ENCODE measurements at regions not wholly inside any gene's neighbourhood (a gene's known extent, or its start where the extent isn't known, plus 50 kb on each side); places are given as distances from the start of the nearest gene placed in this dataset.

DNA sequence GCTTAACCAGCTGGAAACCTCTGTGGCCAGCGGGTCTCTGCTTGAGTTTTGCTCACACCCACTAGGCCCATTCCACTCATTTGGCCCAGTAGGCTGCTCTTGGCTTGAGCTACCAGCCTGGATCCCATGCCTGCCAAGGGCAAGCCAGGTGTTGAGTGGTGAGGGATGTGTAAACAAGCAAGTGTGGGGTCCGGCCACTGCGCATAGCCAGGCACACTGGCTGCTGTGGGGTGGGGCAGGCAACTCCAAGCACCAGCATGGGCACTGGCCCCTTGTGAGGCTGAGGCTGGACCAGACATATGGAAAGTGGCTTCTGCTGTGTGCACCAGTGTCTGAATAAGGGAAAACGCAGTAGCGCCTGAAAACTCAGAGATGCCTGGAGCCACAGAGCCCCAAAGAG lies 732.7 kb downstream of the NR4A2 start:
- FAIRE-seq (no peak), DNase-seq (ENCODE audit: low read depth) (no peak)
- Mint-ChIP-seq H3K4me3 (ENCODE audit: unreplicated experiment) (no peak overlapping the region), H3K4me1 (ENCODE audit: low read depth, unreplicated experiment) (no peaks in the 10 kb centered on the region), H3K27ac (ENCODE audit: unreplicated experiment) (no peak overlapping the region), H3K36me3 (ENCODE audit: low read depth, unreplicated experiment) (no peaks in the 10 kb centered on the region), H3K27me3 (ENCODE audit: low read depth, unreplicated experiment) (no peaks in the 10 kb centered on the region), H3K9me3 (ENCODE audit: unreplicated experiment) (no peaks in the 10 kb centered on the region)
- Histone ChIP-seq H3K4me1 (ENCODE audit: insufficient read depth, low read length) (no peaks in the 10 kb centered on the region), H4K20me1 (ENCODE audit: insufficient read depth, low read length) (no peaks in the 10 kb centered on the region), H3K9ac (ENCODE audit: low read length) (no peak overlapping the region), H3K27me3 (ENCODE audit: insufficient read depth, low read length) (no peaks in the 10 kb centered on the region), H3K36me3 (ENCODE audit: insufficient read depth, low read length) (no peaks in the 10 kb centered on the region), H2AFZ (ENCODE audit: low read depth, low read length) (no peak overlapping the region), H3K4me3 (ENCODE audit: insufficient read depth, low read depth, low read length) (no peak overlapping the region), H3K9me3 (ENCODE audit: insufficient read depth, low read depth, low read length) (no peaks in the 10 kb centered on the region), H3K4me2 (ENCODE audit: low read length) (no peak overlapping the region), H3K79me2 (ENCODE audit: insufficient read depth, low read length) (no peaks in the 10 kb centered on the region), H3K27ac (ENCODE audit: low read depth, low read length) (no peak overlapping the region)
- TF ChIP-seq, protein P1, sequence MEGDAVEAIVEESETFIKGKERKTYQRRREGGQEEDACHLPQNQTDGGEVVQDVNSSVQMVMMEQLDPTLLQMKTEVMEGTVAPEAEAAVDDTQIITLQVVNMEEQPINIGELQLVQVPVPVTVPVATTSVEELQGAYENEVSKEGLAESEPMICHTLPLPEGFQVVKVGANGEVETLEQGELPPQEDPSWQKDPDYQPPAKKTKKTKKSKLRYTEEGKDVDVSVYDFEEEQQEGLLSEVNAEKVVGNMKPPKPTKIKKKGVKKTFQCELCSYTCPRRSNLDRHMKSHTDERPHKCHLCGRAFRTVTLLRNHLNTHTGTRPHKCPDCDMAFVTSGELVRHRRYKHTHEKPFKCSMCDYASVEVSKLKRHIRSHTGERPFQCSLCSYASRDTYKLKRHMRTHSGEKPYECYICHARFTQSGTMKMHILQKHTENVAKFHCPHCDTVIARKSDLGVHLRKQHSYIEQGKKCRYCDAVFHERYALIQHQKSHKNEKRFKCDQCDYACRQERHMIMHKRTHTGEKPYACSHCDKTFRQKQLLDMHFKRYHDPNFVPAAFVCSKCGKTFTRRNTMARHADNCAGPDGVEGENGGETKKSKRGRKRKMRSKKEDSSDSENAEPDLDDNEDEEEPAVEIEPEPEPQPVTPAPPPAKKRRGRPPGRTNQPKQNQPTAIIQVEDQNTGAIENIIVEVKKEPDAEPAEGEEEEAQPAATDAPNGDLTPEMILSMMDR (IDR thresholded peaks at IDR 0.05; ENCODE audit: insufficient read depth, low read depth, low read length): no peak
- TF ChIP-seq EZH2 (IDR thresholded peaks at IDR 0.05; ENCODE audit: insufficient read depth, low read length): no peak

DNA sequence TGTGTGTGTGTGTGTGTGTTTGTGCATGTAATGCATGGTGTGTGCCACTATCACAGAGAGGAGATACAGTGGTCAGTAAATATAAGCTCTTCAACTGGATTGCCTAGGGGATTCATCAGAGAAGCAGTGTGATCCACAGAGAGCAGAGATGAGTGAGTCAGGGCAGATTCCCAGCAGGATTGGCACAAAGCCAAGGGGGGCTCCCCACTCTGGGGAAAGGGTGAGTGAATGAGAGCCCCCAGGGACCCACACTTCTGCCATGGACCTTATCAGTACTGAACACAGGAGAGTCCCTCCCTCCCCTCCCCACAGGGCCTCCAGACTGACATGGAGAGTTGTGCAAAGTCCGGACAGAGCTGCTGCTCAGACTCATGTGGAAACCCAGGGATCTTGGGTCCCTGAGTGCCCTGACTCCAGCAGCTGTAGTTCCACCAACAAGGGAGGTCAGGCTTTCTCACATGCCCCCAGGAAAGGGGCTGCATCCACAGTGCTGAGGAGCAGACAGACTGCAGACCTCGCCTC lies 748.8 kb downstream of the NR4A2 start:
- Histone ChIP-seq H3K9ac (ENCODE audit: low read length) (no peak overlapping the region), H3K4me3 (ENCODE audit: insufficient read depth, low read depth, low read length) (no peak overlapping the region), H4K20me1 (ENCODE audit: insufficient read depth, low read length) (no peaks in the 10 kb centered on the region), H3K27ac (ENCODE audit: low read depth, low read length) (no peak overlapping the region), H2AFZ (ENCODE audit: low read depth, low read length) (no peak overlapping the region), H3K4me1 (ENCODE audit: insufficient read depth, low read length) (no peaks in the 10 kb centered on the region), H3K79me2 (ENCODE audit: insufficient read depth, low read length) (no peaks in the 10 kb centered on the region), H3K9me3 (ENCODE audit: insufficient read depth, low read depth, low read length) (peaks cover 3% of the 10 kb centered on the region), H3K27me3 (ENCODE audit: insufficient read depth, low read length) (no peaks in the 10 kb centered on the region), H3K4me2 (ENCODE audit: low read length) (no peak overlapping the region), H3K36me3 (ENCODE audit: insufficient read depth, low read length) (no peaks in the 10 kb centered on the region)
- DNase-seq (ENCODE audit: low read depth): no peak
- FAIRE-seq: no peak
- TF ChIP-seq EZH2 (IDR thresholded peaks at IDR 0.05; ENCODE audit: insufficient read depth, low read length): no peak
- TF ChIP-seq, protein P1 (IDR thresholded peaks at IDR 0.05; ENCODE audit: insufficient read depth, low read depth, low read length): no peak
- H3K36me3 Mint-ChIP-seq (ENCODE audit: low read depth, unreplicated experiment): no peaks in the 10 kb centered on the region
- no peaks in the 10 kb centered on the region for H3K9me3 Mint-ChIP-seq (ENCODE audit: unreplicated experiment)
- H3K27me3 Mint-ChIP-seq (ENCODE audit: low read depth, unreplicated experiment): no peaks in the 10 kb centered on the region
- H3K27ac Mint-ChIP-seq (ENCODE audit: unreplicated experiment): no peak overlapping the region
- H3K4me3 Mint-ChIP-seq (ENCODE audit: unreplicated experiment): no peak overlapping the region
- H3K4me1 Mint-ChIP-seq (ENCODE audit: low read depth, unreplicated experiment): no peaks in the 10 kb centered on the region

DNA sequence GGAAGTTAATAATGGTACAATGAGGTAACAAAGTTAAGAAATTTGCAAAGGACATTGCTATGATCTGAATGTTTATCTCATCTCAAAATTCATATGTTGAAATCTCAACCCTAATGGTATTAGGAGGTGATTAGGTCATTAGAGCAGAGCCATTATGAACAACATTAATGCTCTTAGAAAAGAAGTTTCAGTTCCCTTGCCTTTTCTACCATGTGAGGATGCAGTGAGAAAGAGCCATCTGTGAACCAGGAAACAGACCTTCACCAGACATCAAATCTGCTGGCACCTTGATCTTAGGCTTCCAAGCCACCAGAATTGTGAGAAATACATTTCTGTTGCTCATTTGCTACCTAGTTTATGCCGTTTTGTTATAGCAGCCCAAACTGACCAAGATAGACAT lies 757.6 kb downstream of the NR4A2 start:
- no peak overlapping the region for H3K27ac Mint-ChIP-seq (ENCODE audit: unreplicated experiment)
- H3K36me3 ChIP-seq (ENCODE audit: insufficient read depth, low read length): no peaks in the 10 kb centered on the region
- H4K20me1 ChIP-seq (ENCODE audit: insufficient read depth, low read length): no peaks in the 10 kb centered on the region
- DNase-seq (ENCODE audit: low read depth) (no peak), FAIRE-seq (no peak)
- peaks cover 3% of the 10 kb centered on the region for H3K36me3 Mint-ChIP-seq (ENCODE audit: low read depth, unreplicated experiment)
- H3K27me3 Mint-ChIP-seq (ENCODE audit: low read depth, unreplicated experiment): no peaks in the 10 kb centered on the region
- TF ChIP-seq EZH2 (IDR thresholded peaks at IDR 0.05; ENCODE audit: insufficient read depth, low read length): no peak
- TF ChIP-seq, protein P1 (IDR thresholded peaks at IDR 0.05; ENCODE audit: insufficient read depth, low read depth, low read length): no peak
- no peaks in the 10 kb centered on the region for H3K4me1 ChIP-seq (ENCODE audit: insufficient read depth, low read length)
- no peaks in the 10 kb centered on the region for H3K27me3 ChIP-seq (ENCODE audit: insufficient read depth, low read length)
- no peak overlapping the region for H3K4me2 ChIP-seq (ENCODE audit: low read length)
- no peaks in the 10 kb centered on the region for H3K9me3 ChIP-seq (ENCODE audit: insufficient read depth, low read depth, low read length)
- H3K4me3 Mint-ChIP-seq (ENCODE audit: unreplicated experiment): no peak overlapping the region
- no peak overlapping the region for H3K27ac ChIP-seq (ENCODE audit: low read depth, low read length)
- no peak overlapping the region for H3K9ac ChIP-seq (ENCODE audit: low read length)
- H3K9me3 Mint-ChIP-seq (ENCODE audit: unreplicated experiment): peaks cover 10% of the 10 kb centered on the region
- H3K79me2 ChIP-seq (ENCODE audit: insufficient read depth, low read length): no peaks in the 10 kb centered on the region
- H2AFZ ChIP-seq (ENCODE audit: low read depth, low read length): no peak overlapping the region
- no peaks in the 10 kb centered on the region for H3K4me1 Mint-ChIP-seq (ENCODE audit: low read depth, unreplicated experiment)
- H3K4me3 ChIP-seq (ENCODE audit: insufficient read depth, low read depth, low read length): no peak overlapping the region

Data from astrocyte (in vitro differentiated cells and primary cell).